ENCODE measurements at regions not wholly inside any gene's neighbourhood (a gene's known extent, or its start where the extent isn't known, plus 50 kb on each side); places are given as distances from the start of the nearest gene placed in this dataset.

GRCh38 chr20:39670988-39671387, 708.8 kb downstream of the DHX35 start:
- no peak overlapping the region for H3K27ac Mint-ChIP-seq
- no peaks in the 10 kb centered on the region; the same call in 1 of the 2 replicates for H3K27me3 Mint-ChIP-seq (ENCODE audit: low read depth)
- H3K9me3 Mint-ChIP-seq: no peaks in the 10 kb centered on the region
- ChIA-PET CTCF (no interaction called here), POLR2A (no interaction called here)
- no peaks in the 10 kb centered on the region for H3K36me3 Mint-ChIP-seq
- H3K4me1 Mint-ChIP-seq: 0 out of 2 replicates have a peak, but pooled peaks cover 3% of the 10 kb centered on the region
- DNase-seq (ENCODE audit: low spot score) (no peak), ATAC-seq (no peak)
- H3K4me3 Mint-ChIP-seq: no peak overlapping the region
- TF ChIP-seq ZNF425 (CRISPR knock-in tag; conservative IDR thresholded peaks at IDR 0.05): no peak
- no peak for TF ChIP-seq ZNF121 (CRISPR knock-in tag; IDR thresholded peaks at IDR 0.05)

DNA sequence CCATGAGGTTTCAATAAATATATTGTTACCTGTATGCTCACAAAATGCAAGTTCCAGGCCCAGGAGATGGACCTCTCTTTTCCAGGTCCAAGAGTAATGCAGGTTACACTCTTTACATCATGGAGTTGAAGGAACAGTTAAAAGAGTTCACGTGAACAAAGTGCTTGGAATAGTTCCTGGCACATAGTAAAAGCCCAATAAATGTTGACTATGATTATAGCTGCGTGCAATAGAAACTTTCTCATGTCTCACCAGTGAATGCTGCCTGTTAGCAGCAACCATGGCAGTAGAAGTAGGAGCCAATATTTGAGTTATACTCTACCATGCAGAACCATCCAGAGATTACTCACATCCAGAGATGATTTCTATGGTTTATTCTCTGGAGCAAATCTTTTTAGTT, 707.5 kb downstream of the DHX35 start:
- no peak overlapping the region for H3K4me3 Mint-ChIP-seq
- H3K27me3 Mint-ChIP-seq (ENCODE audit: low read depth): no peaks in the 10 kb centered on the region; the same call in 1 of the 2 replicates
- ATAC-seq: no peak
- ChIA-PET POLR2A (no interaction called here), CTCF (no interaction called here)
- no peak for DNase-seq (ENCODE audit: low spot score)
- H3K36me3 Mint-ChIP-seq: no peaks in the 10 kb centered on the region
- H3K9me3 Mint-ChIP-seq: no peaks in the 10 kb centered on the region
- TF ChIP-seq ATF1 (CRISPR knock-in tag; IDR thresholded peaks at IDR 0.05) (no peak), ZNF425 (CRISPR knock-in tag; conservative IDR thresholded peaks at IDR 0.05) (no peak), SP1 (CRISPR knock-in tag; conservative IDR thresholded peaks at IDR 0.05) (no peak), SMAD3 (CRISPR knock-in tag; IDR thresholded peaks at IDR 0.05; ENCODE audit: borderline replicate concordance) (no peak)
- H3K4me1 Mint-ChIP-seq: 0 out of 2 replicates have a peak, but pooled peaks cover 3% of the 10 kb centered on the region
- no peak overlapping the region for H3K27ac Mint-ChIP-seq

DNA sequence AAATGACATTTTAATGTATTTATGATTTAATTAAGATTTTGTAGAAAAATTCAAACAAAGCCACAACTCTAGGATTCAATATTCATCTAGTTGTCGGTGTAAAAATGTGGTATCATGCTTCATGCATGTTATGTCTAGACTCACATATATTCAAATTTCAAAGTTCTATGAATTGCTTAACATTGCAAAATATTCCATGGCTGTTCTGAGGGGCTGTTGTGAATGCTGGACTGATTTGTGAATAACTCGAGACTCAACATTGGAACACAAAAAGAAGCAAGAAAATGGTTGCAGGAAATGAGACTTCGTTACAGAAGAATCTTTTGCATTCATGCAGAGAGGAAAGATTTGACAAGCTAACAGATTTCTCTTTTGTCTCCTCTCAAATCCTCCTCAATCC, 705.9 kb downstream of the DHX35 start:
- ATAC-seq: no peak
- H3K36me3 Mint-ChIP-seq: no peaks in the 10 kb centered on the region
- TF ChIP-seq ZNF232 (CRISPR knock-in tag; IDR thresholded peaks at IDR 0.05): no peak
- no peak for TF ChIP-seq MXD4 (CRISPR knock-in tag; IDR thresholded peaks at IDR 0.05; ENCODE audit: borderline replicate concordance)
- TF ChIP-seq ELF4 (CRISPR knock-in tag; IDR thresholded peaks at IDR 0.05; ENCODE audit: low read depth): no peak
- TF ChIP-seq AFF4 (CRISPR knock-in tag; IDR thresholded peaks at IDR 0.05; ENCODE audit: borderline replicate concordance): no peak
- H3K27ac Mint-ChIP-seq: no peak overlapping the region
- CTCF ChIA-PET: no interaction called here
- H3K4me3 Mint-ChIP-seq: no peak overlapping the region
- H3K4me1 Mint-ChIP-seq: 0 out of 2 replicates have a peak, but pooled peaks cover 3% of the 10 kb centered on the region
- DNase-seq (ENCODE audit: low spot score): no peak
- POLR2A ChIA-PET: no interaction called here
- H3K9me3 Mint-ChIP-seq: no peaks in the 10 kb centered on the region
- H3K27me3 Mint-ChIP-seq (ENCODE audit: low read depth): no peaks in the 10 kb centered on the region; the same call in 1 of the 2 replicates

DNA sequence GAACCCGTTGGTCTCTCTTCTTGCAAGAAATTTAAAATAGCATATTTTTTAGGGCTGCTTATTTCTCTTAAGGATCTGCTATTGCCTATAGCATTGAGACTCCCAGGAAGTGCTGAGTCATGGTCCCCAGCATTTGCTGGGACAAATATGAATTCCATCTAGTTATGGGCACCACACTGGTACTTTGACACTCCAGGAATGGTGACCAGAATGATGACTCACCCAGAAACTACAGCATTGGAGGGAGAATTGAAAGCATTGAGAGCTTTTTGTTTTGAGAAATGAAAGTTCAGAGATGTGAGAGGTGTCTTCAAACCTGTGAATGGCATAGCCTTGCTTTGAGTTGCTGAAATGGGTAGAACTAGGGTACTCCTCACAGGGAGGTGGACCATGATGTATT, 699.7 kb downstream of the DHX35 start:
- DNase-seq (ENCODE audit: low spot score) (no peak), ATAC-seq (no peak)
- CTCF ChIA-PET: interaction anchor here (2.0 to 2.3 kb wide), 2 partner anchors 212 to 397 kb away, joined by 4 to 8 read pairs; no protein-coding TSS in a partner anchor
- 0 out of 2 replicates have a peak, but pooled peaks cover 6% of the 10 kb centered on the region for H3K4me1 Mint-ChIP-seq
- no peaks in the 10 kb centered on the region for H3K36me3 Mint-ChIP-seq
- POLR2A ChIA-PET: no interaction called here
- H3K4me3 Mint-ChIP-seq: no peak overlapping the region
- H3K9me3 Mint-ChIP-seq: no peaks in the 10 kb centered on the region
- H3K27ac Mint-ChIP-seq: no peak overlapping the region
- H3K27me3 Mint-ChIP-seq (ENCODE audit: low read depth): no peaks in the 10 kb centered on the region
- no peak for TF ChIP-seq ARID4B (CRISPR knock-in tag; IDR thresholded peaks at IDR 0.05; ENCODE audit: borderline replicate concordance)
- TF ChIP-seq, protein P1, sequence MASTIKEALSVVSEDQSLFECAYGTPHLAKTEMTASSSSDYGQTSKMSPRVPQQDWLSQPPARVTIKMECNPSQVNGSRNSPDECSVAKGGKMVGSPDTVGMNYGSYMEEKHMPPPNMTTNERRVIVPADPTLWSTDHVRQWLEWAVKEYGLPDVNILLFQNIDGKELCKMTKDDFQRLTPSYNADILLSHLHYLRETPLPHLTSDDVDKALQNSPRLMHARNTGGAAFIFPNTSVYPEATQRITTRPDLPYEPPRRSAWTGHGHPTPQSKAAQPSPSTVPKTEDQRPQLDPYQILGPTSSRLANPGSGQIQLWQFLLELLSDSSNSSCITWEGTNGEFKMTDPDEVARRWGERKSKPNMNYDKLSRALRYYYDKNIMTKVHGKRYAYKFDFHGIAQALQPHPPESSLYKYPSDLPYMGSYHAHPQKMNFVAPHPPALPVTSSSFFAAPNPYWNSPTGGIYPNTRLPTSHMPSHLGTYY (CRISPR knock-in tag; IDR thresholded peaks at IDR 0.05): no peak
- no peak for TF ChIP-seq NFYB (CRISPR knock-in tag; conservative IDR thresholded peaks at IDR 0.05; ENCODE audit: low read depth)
- no peak for TF ChIP-seq SMAD3 (CRISPR knock-in tag; IDR thresholded peaks at IDR 0.05; ENCODE audit: borderline replicate concordance)
- TF ChIP-seq USF1 (CRISPR knock-in tag; IDR thresholded peaks at IDR 0.05): no peak

Data from WTC11 (cell line).